Uterus (tissue), 2 donors: ENCODE measurements at regions not wholly inside any gene's neighbourhood (a gene's known extent, or its start where the extent isn't known, plus 50 kb on each side); places are given as distances from the start of the nearest gene placed in this dataset.

Experiments
- POLR2A ChIP-seq, 2 donors: fragments of 450-650 bp; IDR thresholded peaks; one replicate each; pipeline ENCODE4 v1.6.1; 2016; ENCODE audit warnings: antibody characterized with exemption in 2 of 2, mild to moderate bottlenecking in 1 of 2, moderate library complexity in 1 of 2
- TF ChIP-seq, protein P1 (sequence below), 4 experiments: fragments of 200-600 bp in 2 of 4; fragments of 450-650 bp in 2 of 4; sonication (generic) in 2 of 4; IDR thresholded peaks; one replicate each; pipeline ENCODE4 v1.5.1; 2016 to 2019; ENCODE audit warnings: antibody characterized with exemption in 4 of 4, mild to moderate bottlenecking in 2 of 4, moderate library complexity in 1 of 4

DNA sequence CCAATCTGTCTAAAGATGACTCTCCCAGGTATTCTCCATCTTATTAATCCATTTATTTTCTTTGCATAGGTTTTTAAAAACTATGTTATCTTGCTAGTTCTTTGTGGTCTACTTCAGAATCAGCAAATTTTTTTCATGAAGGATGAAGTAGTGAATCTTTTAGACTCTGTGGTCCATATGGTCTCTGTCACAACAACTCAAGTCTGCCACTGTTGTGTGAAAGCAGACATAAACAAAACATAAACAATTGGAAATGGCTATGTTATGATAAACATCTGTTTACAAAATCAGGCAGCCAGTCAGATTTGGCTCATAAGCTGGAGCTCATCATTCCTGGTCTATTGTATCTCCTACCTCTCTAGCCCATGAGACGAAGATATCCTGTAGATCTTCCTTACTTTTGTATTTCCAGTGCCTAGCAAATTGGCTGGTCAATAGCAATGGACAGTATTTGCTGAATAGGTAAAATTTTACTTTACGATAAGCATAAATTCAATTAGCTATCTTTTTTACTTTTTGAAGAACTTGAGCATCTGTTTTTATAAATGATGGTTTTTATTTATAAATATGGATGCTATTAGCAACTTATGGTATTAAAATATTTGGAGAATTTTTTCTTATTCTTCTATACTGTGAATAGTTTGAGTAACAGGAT lies 104.6 kb upstream of the SGCE start:
- TF ChIP-seq, protein P1, sequence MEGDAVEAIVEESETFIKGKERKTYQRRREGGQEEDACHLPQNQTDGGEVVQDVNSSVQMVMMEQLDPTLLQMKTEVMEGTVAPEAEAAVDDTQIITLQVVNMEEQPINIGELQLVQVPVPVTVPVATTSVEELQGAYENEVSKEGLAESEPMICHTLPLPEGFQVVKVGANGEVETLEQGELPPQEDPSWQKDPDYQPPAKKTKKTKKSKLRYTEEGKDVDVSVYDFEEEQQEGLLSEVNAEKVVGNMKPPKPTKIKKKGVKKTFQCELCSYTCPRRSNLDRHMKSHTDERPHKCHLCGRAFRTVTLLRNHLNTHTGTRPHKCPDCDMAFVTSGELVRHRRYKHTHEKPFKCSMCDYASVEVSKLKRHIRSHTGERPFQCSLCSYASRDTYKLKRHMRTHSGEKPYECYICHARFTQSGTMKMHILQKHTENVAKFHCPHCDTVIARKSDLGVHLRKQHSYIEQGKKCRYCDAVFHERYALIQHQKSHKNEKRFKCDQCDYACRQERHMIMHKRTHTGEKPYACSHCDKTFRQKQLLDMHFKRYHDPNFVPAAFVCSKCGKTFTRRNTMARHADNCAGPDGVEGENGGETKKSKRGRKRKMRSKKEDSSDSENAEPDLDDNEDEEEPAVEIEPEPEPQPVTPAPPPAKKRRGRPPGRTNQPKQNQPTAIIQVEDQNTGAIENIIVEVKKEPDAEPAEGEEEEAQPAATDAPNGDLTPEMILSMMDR (IDR thresholded peaks at IDR 0.05), result no peak
- no peak for TF ChIP-seq POLR2A (IDR thresholded peaks at IDR 0.05)
